A673 (cell line): ENCODE measurements at regions not wholly inside any gene's neighbourhood (a gene's known extent, or its start where the extent isn't known, plus 50 kb on each side); places are given as distances from the start of the nearest gene placed in this dataset.

Source experiments
- BruUV-seq: library from RNA; stranded (reverse); fragments of 400-500 nt; replicated peaks from 2 replicates; lab custom pipeline; 2021; lab: Mats Ljungman, UMichigan
- CTCF ChIA-PET: fragments of 300-600 bp; sonication (Branson Sonifier 250); formaldehyde crosslinking; loops from one replicate; lab custom pipeline; 2022; ENCODE audit warnings: antibody characterized with exemption; lab: Charles Lee
- POLR2A ChIA-PET: fragments of 300-600 bp; sonication (Branson Sonifier 250); formaldehyde crosslinking; loops from one replicate; lab custom pipeline; 2022; ENCODE audit warnings: antibody characterized with exemption; ENCODE audit not compliant: low non-redundant PET; lab: Charles Lee
- DNase-seq: peaks from one replicate; pipeline ENCODE4 v3.0.0-alpha.2; 2015; ENCODE audit warnings: low spot score
- H3K27ac ChIP-seq: fragments of 200-600 bp; sonication (generic); 2 replicates; pipeline ENCODE4 v1.5.1; 2016; ENCODE audit warnings: mixed run types, low read depth, mild to moderate bottlenecking, mixed read lengths, antibody characterized with exemption, low read length; ENCODE audit not compliant: poor library complexity, severe bottlenecking
- H3K27me3 ChIP-seq: fragments of 200-600 bp; sonication (generic); replicated peaks from 2 replicates; pipeline ENCODE4 v1.6.1; 2017; ENCODE audit warnings: mixed run types, low read depth, mild to moderate bottlenecking, mixed read lengths, antibody characterized with exemption, low read length; ENCODE audit not compliant: insufficient read depth, poor library complexity
- H3K36me3 ChIP-seq: fragments of 200-600 bp; sonication (generic); 2 replicates; pipeline ENCODE4 v1.6.1; 2016; ENCODE audit warnings: mixed run types, mild to moderate bottlenecking, mixed read lengths, antibody characterized with exemption, low read length; ENCODE audit not compliant: insufficient read depth, poor library complexity, severe bottlenecking
- H3K4me1 ChIP-seq: fragments of 200-600 bp; sonication (generic); 2 replicates; pipeline ENCODE4 v1.6.1; 2017; ENCODE audit warnings: mixed run types, mild to moderate bottlenecking, mixed read lengths, antibody characterized with exemption, low read length; ENCODE audit not compliant: insufficient read depth, poor library complexity, severe bottlenecking
- H3K4me3 ChIP-seq: fragments of 200-600 bp; sonication (generic); 2 replicates; pipeline ENCODE4 v1.5.1; 2016; ENCODE audit warnings: low read depth, mixed run types, mild to moderate bottlenecking, mixed read lengths, low read length; ENCODE audit not compliant: poor library complexity, severe bottlenecking
- H3K9me3 ChIP-seq: fragments of 200-600 bp; sonication (generic); 2 replicates; pipeline ENCODE4 v1.6.1; 2016; ENCODE audit warnings: mixed run types, low read depth, mild to moderate bottlenecking, mixed read lengths, antibody characterized with exemption, low read length; ENCODE audit not compliant: poor library complexity, severe bottlenecking
- CTCF ChIP-seq: fragments of 300-800, 200-600 bp; sonication (generic); conservative IDR thresholded peaks from 2 replicates; pipeline ENCODE4 v1.5.1; 2017; ENCODE audit warnings: low read depth, mild to moderate bottlenecking, antibody characterized with exemption, low read length, moderate library complexity, mixed read lengths
- EZH2 ChIP-seq: fragments of 200-600 bp; sonication (generic); IDR thresholded peaks from 2 replicates; pipeline ENCODE4 v1.6.1; 2017; ENCODE audit warnings: borderline replicate concordance, low read depth, mild to moderate bottlenecking, mixed read lengths, antibody characterized with exemption, low read length; ENCODE audit not compliant: poor library complexity, severe bottlenecking
- intact Hi-C: fragments of 100-400 bp; cut with micrococcal nuclease; formaldehyde crosslinking; loops from one replicate; pipeline ENCODE4 v1.10.0; 2022; ENCODE audit not compliant: unreplicated experiment

- H3K36me3 ChIP-seq, result no peaks in the 10 kb centered on the region
- no peak for TF ChIP-seq CTCF
- TF ChIP-seq EZH2, result no peak
- CTCF ChIA-PET, result no interaction called here
Measured at GRCh38 chr9:8030095-8030494, 230.5 kb upstream of the DMAC1 start.

GRCh38 chr9:8027351-8027750 is 227.8 kb upstream of the DMAC1 start:
- H3K4me3 ChIP-seq, result no peak overlapping the region
- peaks cover 14% of the 10 kb centered on the region for H3K9me3 ChIP-seq
- no peak for DNase-seq
- POLR2A ChIA-PET, result no interaction called here
- CTCF ChIA-PET, result no interaction called here
- no peak for TF ChIP-seq CTCF
- no peaks in the 10 kb centered on the region for H3K27me3 ChIP-seq
- H3K36me3 ChIP-seq, result no peaks in the 10 kb centered on the region
- H3K27ac ChIP-seq, result no peak overlapping the region
- no TSS peak for BruUV-seq
- H3K4me1 ChIP-seq, result no peaks in the 10 kb centered on the region
- intact Hi-C loops, result no loop called here

More at GRCh38 chr9:8030095-8030494, 230.5 kb upstream of the DMAC1 start:
- Histone ChIP-seq H3K4me1 (no peaks in the 10 kb centered on the region), H3K9me3 (peaks cover 5% of the 10 kb centered on the region), H3K27me3 (no peaks in the 10 kb centered on the region), H3K27ac (no peak overlapping the region), H3K4me3 (no peak overlapping the region)
- intact Hi-C loops, result no loop called here
- POLR2A ChIA-PET, result no interaction called here
- no peak for DNase-seq
- BruUV-seq, result no TSS peak

DNA sequence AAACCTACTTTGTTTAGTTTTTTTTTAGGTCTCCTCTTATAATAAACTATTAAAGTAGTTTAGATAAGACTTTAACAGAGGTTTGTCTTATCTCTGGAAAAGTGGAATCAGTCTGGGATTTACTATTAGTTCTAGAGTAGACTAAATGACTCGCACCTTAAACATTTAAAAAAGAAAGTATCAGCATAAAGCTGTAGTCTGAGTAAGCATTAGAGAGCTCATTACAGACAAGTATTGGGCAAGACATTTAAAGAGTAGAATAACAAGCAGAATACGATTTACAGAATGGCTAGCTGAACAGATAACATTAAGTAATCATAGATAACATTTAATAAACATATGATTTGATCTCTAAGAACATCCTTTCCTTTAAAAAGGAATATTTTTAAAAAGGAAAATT is 226.0 kb upstream of the DMAC1 start:
- Histone ChIP-seq H3K27me3 (no peaks in the 10 kb centered on the region), H3K4me1 (no peaks in the 10 kb centered on the region), H3K27ac (no peak overlapping the region), H3K9me3 (peaks cover 19% of the 10 kb centered on the region), H3K4me3 (no peak overlapping the region), H3K36me3 (no peaks in the 10 kb centered on the region)
- POLR2A ChIA-PET, result no interaction called here
- intact Hi-C loops, result no loop called here
- TF ChIP-seq EZH2, result no peak
- TF ChIP-seq CTCF, result no peak
- CTCF ChIA-PET, result no interaction called here
- DNase-seq, result no peak
- BruUV-seq, result no TSS peak
